Nephron (organoid): ENCODE measurements at regions not wholly inside any gene's neighbourhood (a gene's known extent, or its start where the extent isn't known, plus 50 kb on each side); places are given as distances from the start of the nearest gene placed in this dataset.
"Not testable (repeated sequence)": the region's sequence is repeated elsewhere in the genome, so short reads cannot be mapped to it uniquely, and the experiment has no call there.

Source experiments
- H3K27ac Mint-ChIP-seq, 3 experiments: 2 replicates each; pipeline ENCODE4 v1.8.0; 2020; ENCODE audit warnings: mixed read lengths in 3 of 3, mild to moderate bottlenecking in 2 of 3, moderate library complexity in 1 of 3
- H3K27me3 Mint-ChIP-seq: 2 replicates; pipeline ENCODE4 v1.8.0; 2021; ENCODE audit warnings: low read depth, mild to moderate bottlenecking, moderate library complexity, mixed read lengths
- H3K36me3 Mint-ChIP-seq: 2 replicates; pipeline ENCODE4 v1.8.0; 2020; ENCODE audit warnings: low read depth, mixed read lengths
- H3K4me1 Mint-ChIP-seq: 2 replicates; pipeline ENCODE4 v1.8.0; 2020; ENCODE audit warnings: mixed read lengths
- H3K4me3 Mint-ChIP-seq, 3 experiments: 2 replicates each; pipeline ENCODE4 v1.8.0; 2020; ENCODE audit warnings: mild to moderate bottlenecking in 3 of 3, mixed read lengths in 3 of 3, moderate library complexity in 2 of 3
- H3K9me3 Mint-ChIP-seq: 2 replicates; pipeline ENCODE4 v1.8.0; 2020; ENCODE audit warnings: mixed read lengths
- CTCF ChIP-seq, 3 experiments: fragments of 200-600 bp; sonication (generic); IDR thresholded peaks; one replicate each; pipeline ENCODE4 v1.5.0; 2021; ENCODE audit warnings: antibody characterized with exemption in 3 of 3; ENCODE audit not compliant: unreplicated experiment in 3 of 3

- Mint-ChIP-seq H3K4me1 (peaks cover 2% of the 10 kb centered on the region), H3K27me3 (no peaks in the 10 kb centered on the region), H3K36me3 (no peaks in the 10 kb centered on the region), H3K9me3 (no peaks in the 10 kb centered on the region), H3K27ac (no peak overlapping the region), H3K4me3 (no peak overlapping the region)
- no peak for TF ChIP-seq CTCF (IDR thresholded peaks at IDR 0.05; ENCODE audit: unreplicated experiment in 3 of 3)
Observed at GRCh38 chr1:188827400-188827799, 1650.3 kb downstream of the BRINP3 start.

GRCh38 chr1:188841111-188841696 is 1636.5 kb downstream of the BRINP3 start:
- not testable (repeated sequence) for H3K4me3 Mint-ChIP-seq, H3K36me3 Mint-ChIP-seq, H3K27me3 Mint-ChIP-seq, H3K4me1 Mint-ChIP-seq, H3K27ac Mint-ChIP-seq, H3K9me3 Mint-ChIP-seq

GRCh38 chr1:188846468-188846867 is 1631.2 kb downstream of the BRINP3 start:
- no peak for TF ChIP-seq CTCF (IDR thresholded peaks at IDR 0.05; ENCODE audit: unreplicated experiment in 3 of 3)
- Mint-ChIP-seq H3K27me3 (no peaks in the 10 kb centered on the region), H3K9me3 (no peaks in the 10 kb centered on the region), H3K36me3 (no peaks in the 10 kb centered on the region), H3K4me1 (no peaks in the 10 kb centered on the region), H3K27ac (no peak overlapping the region), H3K4me3 (no peak overlapping the region)

- no peak overlapping the region for H3K27ac Mint-ChIP-seq
- peaks cover 3% of the 10 kb centered on the region for H3K9me3 Mint-ChIP-seq
Observed at GRCh38 chr1:188857526-188858087, 1620.1 kb downstream of the BRINP3 start.

GRCh38 chr1:188867614-188868013 is 1610.0 kb downstream of the BRINP3 start:
- no peaks in the 10 kb centered on the region for H3K4me1 Mint-ChIP-seq
- H3K27me3 Mint-ChIP-seq, result no peaks in the 10 kb centered on the region
- H3K27ac Mint-ChIP-seq, result no peak overlapping the region
- no peak overlapping the region for H3K4me3 Mint-ChIP-seq
- peaks cover 7% of the 10 kb centered on the region for H3K9me3 Mint-ChIP-seq
- no peak for TF ChIP-seq CTCF (IDR thresholded peaks at IDR 0.05; ENCODE audit: unreplicated experiment in 3 of 3)
- H3K36me3 Mint-ChIP-seq, result no peaks in the 10 kb centered on the region

More at GRCh38 chr1:188857526-188858087, 1620.1 kb downstream of the BRINP3 start:
- H3K27me3 Mint-ChIP-seq, result no peaks in the 10 kb centered on the region
- H3K4me3 Mint-ChIP-seq, result no peak overlapping the region
- H3K36me3 Mint-ChIP-seq, result no peaks in the 10 kb centered on the region
- no peaks in the 10 kb centered on the region for H3K4me1 Mint-ChIP-seq
- no peak for TF ChIP-seq CTCF (IDR thresholded peaks at IDR 0.05; ENCODE audit: unreplicated experiment in 3 of 3)

GRCh38 chr1:188871164-188871563 is 1606.5 kb downstream of the BRINP3 start:
- Mint-ChIP-seq H3K27me3 (no peaks in the 10 kb centered on the region), H3K27ac (no peak overlapping the region), H3K36me3 (no peaks in the 10 kb centered on the region), H3K4me3 (no peak overlapping the region), H3K9me3 (peaks cover 2% of the 10 kb centered on the region), H3K4me1 (no peaks in the 10 kb centered on the region)
- no peak for TF ChIP-seq CTCF (IDR thresholded peaks at IDR 0.05; ENCODE audit: unreplicated experiment in 3 of 3)
